OCI-LY3 (cell line): ENCODE measurements at regions not wholly inside any gene's neighbourhood (a gene's known extent, or its start where the extent isn't known, plus 50 kb on each side); places are given as distances from the start of the nearest gene placed in this dataset.

Source experiments
- H2AFZ ChIP-seq: fragments of 200-600, 300-600 bp; shearing (Covaris generic); 2 replicates; pipeline ENCODE4 v1.6.0; 2014; ENCODE audit warnings: antibody characterized with exemption, low read depth, low read length
- H3K27ac ChIP-seq: fragments of 200-600, 300-600 bp; sonication (generic); 2 replicates; pipeline ENCODE4 v1.5.1; 2014; ENCODE audit warnings: mild to moderate bottlenecking, low read length, moderate library complexity, mixed read lengths
- H3K27me3 ChIP-seq: fragments of 200-600, 300-600 bp; sonication (generic); 2 replicates; pipeline ENCODE4 v1.6.1; 2014; ENCODE audit warnings: low read depth, low read length, mixed read lengths
- H3K36me3 ChIP-seq: fragments of 200-600, 300-600 bp; sonication (generic); replicated peaks from 2 replicates; pipeline ENCODE3; 2014; ENCODE audit warnings: low read depth, low read length, mixed read lengths
- H3K4me1 ChIP-seq: fragments of 300-600, 200-600 bp; sonication (generic); 2 replicates; pipeline ENCODE4 v1.6.1; 2014; ENCODE audit warnings: low read length, mixed read lengths
- H3K4me2 ChIP-seq: fragments of 200-600, 300-600 bp; sonication (generic); 2 replicates; pipeline ENCODE4 v1.6.1; 2014; ENCODE audit warnings: low read length, mixed read lengths
- H3K4me3 ChIP-seq: fragments of 300-600, 200-600 bp; sonication (generic); 2 replicates; pipeline ENCODE4 v1.5.1; 2014; ENCODE audit warnings: antibody characterized with exemption, mild to moderate bottlenecking, low read length, moderate library complexity
- H3K79me2 ChIP-seq: fragments of 300-600, 200-600 bp; shearing (Covaris generic); 2 replicates; pipeline ENCODE4 v1.6.1; 2014; ENCODE audit warnings: mild to moderate bottlenecking, low read length, mixed read lengths
- H3K9ac ChIP-seq: fragments of 300-600, 200-600 bp; shearing (Covaris generic); 2 replicates; pipeline ENCODE4 v1.6.0; 2014; ENCODE audit warnings: mild to moderate bottlenecking, low read length, moderate library complexity
- H3K9me3 ChIP-seq: fragments of 200-600, 300-600 bp; shearing (Covaris generic); 2 replicates; pipeline ENCODE4 v1.6.1; 2014; ENCODE audit warnings: low read length, mixed read lengths; ENCODE audit not compliant: insufficient read depth
- H4K20me1 ChIP-seq: fragments of 200-600, 300-600 bp; sonication (generic); 2 replicates; pipeline ENCODE4 v1.6.1; 2016; ENCODE audit warnings: low read length, mixed read lengths; ENCODE audit not compliant: insufficient read depth
- EZH2phosphoT487 ChIP-seq: fragments of 200-600 bp; shearing (Covaris generic); IDR thresholded peaks from 2 replicates; pipeline ENCODE4 v1.6.1; 2018; ENCODE audit warnings: antibody characterized with exemption, mixed run types, low read depth
- TF ChIP-seq, protein P1 (sequence below): fragments of 200-600, 300-600 bp; sonication (generic); IDR thresholded peaks from 2 replicates; pipeline ENCODE4 v1.5.1; 2014; ENCODE audit warnings: antibody characterized with exemption, low read length, low read depth

DNA sequence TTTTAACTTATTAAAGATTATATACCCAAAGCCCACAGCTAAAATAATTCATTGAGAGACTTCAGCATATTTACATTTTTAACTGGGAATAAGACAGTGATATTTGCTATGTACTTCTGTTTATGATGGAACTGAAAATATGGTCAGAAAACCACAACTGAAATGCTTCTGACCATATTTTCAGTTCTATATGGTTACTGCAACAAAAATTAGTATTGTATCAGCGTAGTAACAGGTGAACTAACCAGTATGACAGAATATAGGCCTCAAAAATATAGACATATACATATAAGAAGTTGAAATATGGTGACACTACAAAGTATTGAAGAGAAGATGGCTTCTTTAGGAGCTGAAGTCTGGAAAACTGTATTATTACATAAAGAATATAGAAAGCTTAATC lies 857.4 kb downstream of the OLFM4 start:
- H3K9me3 ChIP-seq = no peaks in the 10 kb centered on the region
- H4K20me1 ChIP-seq = no peaks in the 10 kb centered on the region
- H3K9ac ChIP-seq = no peak overlapping the region
- H3K4me3 ChIP-seq = no peak overlapping the region
- no peak overlapping the region for H3K27ac ChIP-seq
- no peak for TF ChIP-seq EZH2phosphoT487
- TF ChIP-seq, protein P1, sequence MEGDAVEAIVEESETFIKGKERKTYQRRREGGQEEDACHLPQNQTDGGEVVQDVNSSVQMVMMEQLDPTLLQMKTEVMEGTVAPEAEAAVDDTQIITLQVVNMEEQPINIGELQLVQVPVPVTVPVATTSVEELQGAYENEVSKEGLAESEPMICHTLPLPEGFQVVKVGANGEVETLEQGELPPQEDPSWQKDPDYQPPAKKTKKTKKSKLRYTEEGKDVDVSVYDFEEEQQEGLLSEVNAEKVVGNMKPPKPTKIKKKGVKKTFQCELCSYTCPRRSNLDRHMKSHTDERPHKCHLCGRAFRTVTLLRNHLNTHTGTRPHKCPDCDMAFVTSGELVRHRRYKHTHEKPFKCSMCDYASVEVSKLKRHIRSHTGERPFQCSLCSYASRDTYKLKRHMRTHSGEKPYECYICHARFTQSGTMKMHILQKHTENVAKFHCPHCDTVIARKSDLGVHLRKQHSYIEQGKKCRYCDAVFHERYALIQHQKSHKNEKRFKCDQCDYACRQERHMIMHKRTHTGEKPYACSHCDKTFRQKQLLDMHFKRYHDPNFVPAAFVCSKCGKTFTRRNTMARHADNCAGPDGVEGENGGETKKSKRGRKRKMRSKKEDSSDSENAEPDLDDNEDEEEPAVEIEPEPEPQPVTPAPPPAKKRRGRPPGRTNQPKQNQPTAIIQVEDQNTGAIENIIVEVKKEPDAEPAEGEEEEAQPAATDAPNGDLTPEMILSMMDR = no peak
- H3K36me3 ChIP-seq = no peaks in the 10 kb centered on the region
- no peak overlapping the region for H2AFZ ChIP-seq
- H3K4me2 ChIP-seq = no peak overlapping the region
- peaks cover 6% of the 10 kb centered on the region; the same call in 1 of the 2 replicates for H3K4me1 ChIP-seq
- no peaks in the 10 kb centered on the region for H3K79me2 ChIP-seq
- no peaks in the 10 kb centered on the region for H3K27me3 ChIP-seq

DNA sequence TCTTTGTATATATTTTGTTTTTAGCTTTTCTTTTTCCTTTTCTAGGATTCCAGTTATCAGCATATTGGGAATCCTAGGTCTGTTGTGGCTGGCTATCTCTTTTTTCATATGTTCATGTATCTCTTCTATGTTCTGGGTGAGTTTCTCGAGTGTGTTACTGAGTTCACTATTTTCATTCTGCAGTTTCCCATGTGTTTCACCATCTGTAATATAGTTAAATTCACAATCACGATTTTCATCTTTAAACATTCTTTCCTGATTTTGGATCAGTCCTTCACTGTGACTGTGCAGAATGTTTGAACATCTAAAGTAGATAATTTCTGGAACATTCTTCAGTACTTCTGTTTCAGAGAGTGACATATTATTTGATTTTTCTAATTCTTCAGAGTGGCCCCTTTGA lies 862.1 kb downstream of the OLFM4 start:
- H3K4me1 ChIP-seq = peaks cover 6% of the 10 kb centered on the region; the same call in 1 of the 2 replicates
- no peaks in the 10 kb centered on the region for H4K20me1 ChIP-seq

DNA sequence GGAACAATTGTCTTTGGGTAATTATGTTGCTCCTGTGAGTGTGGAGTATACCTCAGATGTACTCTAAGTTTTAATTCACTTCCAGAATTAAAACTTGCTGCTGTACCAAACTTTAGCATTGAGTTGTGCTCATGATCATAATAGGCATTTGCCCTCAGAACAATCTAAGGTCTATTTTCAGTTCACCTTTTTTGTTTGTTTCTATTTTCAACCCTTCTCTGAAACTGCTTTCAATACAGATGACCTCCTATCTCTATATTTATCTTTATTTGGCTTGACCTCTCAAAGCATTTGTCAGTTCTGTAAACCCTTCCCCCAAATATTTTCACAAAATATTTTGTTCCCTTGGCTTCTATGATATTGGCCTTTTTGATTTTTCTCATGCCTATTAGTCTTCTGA lies 873.0 kb downstream of the OLFM4 start:
- H3K79me2 ChIP-seq = no peaks in the 10 kb centered on the region
- H2AFZ ChIP-seq = no peak overlapping the region
- H3K27me3 ChIP-seq = no peaks in the 10 kb centered on the region
- no peak overlapping the region for H3K4me2 ChIP-seq
- no peak overlapping the region for H3K27ac ChIP-seq
- no peaks in the 10 kb centered on the region for H3K36me3 ChIP-seq
- no peak overlapping the region for H3K4me3 ChIP-seq
- no peak overlapping the region for H3K9ac ChIP-seq
- no peaks in the 10 kb centered on the region for H4K20me1 ChIP-seq
- H3K9me3 ChIP-seq = no peaks in the 10 kb centered on the region
- no peak for TF ChIP-seq EZH2phosphoT487
- TF ChIP-seq, protein P1 = no peak
- peaks cover 35% of the 10 kb centered on the region for H3K4me1 ChIP-seq

More for the DNA sequence above, 862.1 kb downstream of the OLFM4 start:
- Histone ChIP-seq H3K36me3 (no peaks in the 10 kb centered on the region), H3K4me3 (no peak overlapping the region), H2AFZ (no peak overlapping the region), H3K79me2 (no peaks in the 10 kb centered on the region), H3K9ac (no peak overlapping the region), H3K9me3 (no peaks in the 10 kb centered on the region), H3K4me2 (no peak overlapping the region), H3K27me3 (no peaks in the 10 kb centered on the region), H3K27ac (no peak overlapping the region)
- TF ChIP-seq EZH2phosphoT487 = no peak
- TF ChIP-seq, protein P1 = no peak

DNA sequence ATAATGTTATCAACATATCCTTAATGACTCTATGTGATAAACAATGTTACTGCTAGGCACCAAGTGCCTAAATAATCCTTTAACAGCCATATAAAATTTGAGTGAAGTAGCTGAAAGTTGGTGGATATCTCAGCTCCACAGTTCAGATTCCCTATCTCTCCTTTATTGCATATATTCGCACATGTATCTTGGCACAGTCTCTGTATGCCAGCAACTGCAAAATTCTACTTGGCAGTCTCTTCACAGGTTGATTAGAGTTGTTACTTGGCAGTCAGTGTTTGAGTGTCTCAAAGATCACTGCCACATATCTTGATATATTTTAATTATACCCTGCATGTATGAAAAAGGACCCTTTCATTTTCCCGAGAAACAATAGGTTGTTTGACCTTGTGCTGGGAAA lies 879.3 kb downstream of the OLFM4 start:
- H3K9me3 ChIP-seq = no peaks in the 10 kb centered on the region; the same call in 1 of the 2 replicates
- H3K36me3 ChIP-seq = no peaks in the 10 kb centered on the region
- H3K4me3 ChIP-seq = no peak overlapping the region
- no peak overlapping the region for H3K9ac ChIP-seq
- H4K20me1 ChIP-seq = no peaks in the 10 kb centered on the region
- no peaks in the 10 kb centered on the region for H3K27me3 ChIP-seq
- no peak overlapping the region for H3K4me2 ChIP-seq
- no peaks in the 10 kb centered on the region for H3K79me2 ChIP-seq
- H3K27ac ChIP-seq = no peak overlapping the region
- peaks cover 26% of the 10 kb centered on the region for H3K4me1 ChIP-seq
- TF ChIP-seq EZH2phosphoT487 = no peak
- TF ChIP-seq, protein P1 = no peak
- no peak overlapping the region for H2AFZ ChIP-seq
